PC-9 (cell line): ENCODE measurements at regions not wholly inside any gene's neighbourhood (a gene's known extent, or its start where the extent isn't known, plus 50 kb on each side); places are given as distances from the start of the nearest gene placed in this dataset.

ENCODE experiments used
- EZH2 ChIP-seq: fragments of 200-600 bp; sonication (generic); IDR thresholded peaks from 2 replicates; pipeline ENCODE4 v1.8.0; 2017; ENCODE audit warnings: antibody characterized with exemption, low read depth
- TF ChIP-seq, protein P1 (sequence below): fragments of 200-600 bp; sonication (generic); conservative IDR thresholded peaks from 2 replicates; pipeline ENCODE4 v1.6.1; 2017; ENCODE audit warnings: mixed run types, antibody characterized with exemption, mild to moderate bottlenecking, moderate library complexity

DNA sequence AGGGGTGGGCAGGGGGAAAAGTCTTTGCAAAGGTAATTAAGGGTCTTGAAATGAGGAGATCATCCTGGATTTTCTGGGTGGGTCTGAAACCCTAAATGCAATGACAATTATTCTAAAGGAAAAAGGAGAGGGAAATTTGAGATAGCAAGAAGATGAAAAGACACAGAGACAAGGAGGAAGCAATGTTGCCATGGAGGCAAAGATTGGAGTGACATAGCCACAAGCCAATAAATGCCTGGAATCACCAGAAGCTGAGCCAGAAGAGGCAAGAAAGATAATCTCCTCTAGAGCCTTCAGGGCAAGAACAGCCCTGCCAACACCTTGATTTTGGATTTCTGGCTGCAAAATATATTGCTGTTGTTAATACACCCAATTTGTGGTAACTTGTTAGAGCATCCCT is 1246.3 kb upstream of the PIK3C3 start:
- TF ChIP-seq, protein P1, sequence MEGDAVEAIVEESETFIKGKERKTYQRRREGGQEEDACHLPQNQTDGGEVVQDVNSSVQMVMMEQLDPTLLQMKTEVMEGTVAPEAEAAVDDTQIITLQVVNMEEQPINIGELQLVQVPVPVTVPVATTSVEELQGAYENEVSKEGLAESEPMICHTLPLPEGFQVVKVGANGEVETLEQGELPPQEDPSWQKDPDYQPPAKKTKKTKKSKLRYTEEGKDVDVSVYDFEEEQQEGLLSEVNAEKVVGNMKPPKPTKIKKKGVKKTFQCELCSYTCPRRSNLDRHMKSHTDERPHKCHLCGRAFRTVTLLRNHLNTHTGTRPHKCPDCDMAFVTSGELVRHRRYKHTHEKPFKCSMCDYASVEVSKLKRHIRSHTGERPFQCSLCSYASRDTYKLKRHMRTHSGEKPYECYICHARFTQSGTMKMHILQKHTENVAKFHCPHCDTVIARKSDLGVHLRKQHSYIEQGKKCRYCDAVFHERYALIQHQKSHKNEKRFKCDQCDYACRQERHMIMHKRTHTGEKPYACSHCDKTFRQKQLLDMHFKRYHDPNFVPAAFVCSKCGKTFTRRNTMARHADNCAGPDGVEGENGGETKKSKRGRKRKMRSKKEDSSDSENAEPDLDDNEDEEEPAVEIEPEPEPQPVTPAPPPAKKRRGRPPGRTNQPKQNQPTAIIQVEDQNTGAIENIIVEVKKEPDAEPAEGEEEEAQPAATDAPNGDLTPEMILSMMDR, result no peak
- TF ChIP-seq EZH2, result no peak
